Ovary (tissue), 3 donors: ENCODE measurements at regions not wholly inside any gene's neighbourhood (a gene's known extent, or its start where the extent isn't known, plus 50 kb on each side); places are given as distances from the start of the nearest gene placed in this dataset.

Experiments used
- CTCF ChIP-seq, 3 donors: fragments of 450-650 bp in 2 of 3; fragments of 200-600 bp in 1 of 3; IDR thresholded peaks; one replicate each; pipeline versions ENCODE4 v1.5.1 to v1.8.0; 2016 to 2022; ENCODE audit warnings: antibody characterized with exemption in 3 of 3, mild to moderate bottlenecking in 1 of 3
- EP300 ChIP-seq: sonication (generic); formaldehyde crosslinking; IDR thresholded peaks from one replicate; pipeline ENCODE4 v1.6.1; 2017; ENCODE audit warnings: antibody characterized with exemption
- donor health status: DM: no; HTN: no; CAD: no.

- no peak for TF ChIP-seq CTCF (IDR thresholded peaks at IDR 0.05)
- no peak for TF ChIP-seq EP300
These were observed 173.9 kb downstream of the C9orf50 start for GRCh38 chr9:129446828-129447550.
